ENCODE measurements at regions not wholly inside any gene's neighbourhood (a gene's known extent, or its start where the extent isn't known, plus 50 kb on each side); places are given as distances from the start of the nearest gene placed in this dataset.

- TF ChIP-seq ATF2 (IDR thresholded peaks at IDR 0.05; ENCODE audit: low read length) = no peak
- TF ChIP-seq SAP30 (IDR thresholded peaks at IDR 0.05; ENCODE audit: insufficient read depth, insufficient replicate concordance, low read length) = no peak
- TF ChIP-seq TBP (IDR thresholded peaks at IDR 0.05; ENCODE audit: low read depth, low read length) = no peak
- TF ChIP-seq KDM5A (IDR thresholded peaks at IDR 0.05; ENCODE audit: low read length) = no peak
- no peak for TF ChIP-seq SIX5 (IDR thresholded peaks at IDR 0.05; ENCODE audit: low read depth, low read length)
- no peak for TF ChIP-seq SP1 (IDR thresholded peaks at IDR 0.05; ENCODE audit: low read depth, low read length)
- no peak for TF ChIP-seq GTF2F1 (IDR thresholded peaks at IDR 0.05; ENCODE audit: borderline replicate concordance, low read depth, low read length)
Observed at GRCh38 chr11:27945348-27945747, 162.6 kb downstream of the KIF18A start (continued).
